NCI-H345 treated with DMSO at 0.1 percent for 48 hours (cell line): ENCODE measurements at regions not wholly inside any gene's neighbourhood (a gene's known extent, or its start where the extent isn't known, plus 50 kb on each side); places are given as distances from the start of the nearest gene placed in this dataset.
"Not testable (repeated sequence)": the region's sequence is repeated elsewhere in the genome, so short reads cannot be mapped to it uniquely, and the experiment has no call there.

Experiments used
- DNase-seq: peaks from one replicate; lab custom pipeline; 2025; ENCODE audit not compliant: unreplicated experiment; lab: John Stamatoyannopoulos, UW

DNA sequence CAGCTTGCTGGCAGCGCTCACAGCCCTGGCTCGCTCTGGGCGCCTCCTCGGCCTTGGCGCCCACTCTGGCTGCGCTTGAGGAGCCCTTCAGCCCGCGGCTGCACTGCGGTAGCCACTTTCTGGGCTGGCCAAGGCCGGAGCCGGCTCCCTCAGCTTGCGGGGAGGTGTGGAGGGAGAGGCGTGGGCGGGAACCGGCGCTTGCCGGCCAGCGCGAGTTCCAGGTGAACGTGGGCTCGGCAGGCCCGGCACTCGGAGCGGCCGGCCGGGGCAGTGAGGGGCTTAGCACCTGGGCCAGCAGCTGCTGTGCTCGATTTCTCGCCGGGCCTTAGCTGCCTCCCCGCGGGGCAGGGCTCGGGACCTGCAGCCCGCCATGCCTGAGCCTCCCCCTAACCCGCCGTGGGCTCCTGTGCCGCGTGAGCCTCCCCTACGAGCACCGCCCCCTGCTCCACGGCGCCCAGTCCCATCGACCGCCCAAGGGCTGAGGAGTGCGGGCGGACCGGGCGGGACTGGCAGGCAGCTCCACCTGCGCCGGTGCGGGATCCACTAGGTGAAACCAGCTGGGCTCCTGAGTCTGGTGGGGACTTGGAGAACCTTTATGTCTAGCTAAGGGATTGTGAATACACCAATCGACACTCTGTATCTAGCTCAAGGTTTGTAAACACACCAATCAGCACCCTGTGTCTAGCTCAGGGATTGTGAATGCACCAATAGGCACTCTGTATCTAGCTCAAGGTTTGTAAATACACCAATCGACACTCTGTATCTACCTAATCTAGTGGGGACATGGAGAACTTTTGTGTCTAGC is 1090.1 kb upstream of the TMPRSS15 start:
- not testable (repeated sequence) for DNase-seq

- no peak for DNase-seq
These were observed 1097.5 kb upstream of the TMPRSS15 start for GRCh38 chr21:19501115-19501514.

GRCh38 chr21:19507682-19508260 is 1104.2 kb upstream of the TMPRSS15 start:
- DNase-seq: no peak

- no peak for DNase-seq
These were observed 1104.9 kb upstream of the TMPRSS15 start for GRCh38 chr21:19508442-19508841.

DNA sequence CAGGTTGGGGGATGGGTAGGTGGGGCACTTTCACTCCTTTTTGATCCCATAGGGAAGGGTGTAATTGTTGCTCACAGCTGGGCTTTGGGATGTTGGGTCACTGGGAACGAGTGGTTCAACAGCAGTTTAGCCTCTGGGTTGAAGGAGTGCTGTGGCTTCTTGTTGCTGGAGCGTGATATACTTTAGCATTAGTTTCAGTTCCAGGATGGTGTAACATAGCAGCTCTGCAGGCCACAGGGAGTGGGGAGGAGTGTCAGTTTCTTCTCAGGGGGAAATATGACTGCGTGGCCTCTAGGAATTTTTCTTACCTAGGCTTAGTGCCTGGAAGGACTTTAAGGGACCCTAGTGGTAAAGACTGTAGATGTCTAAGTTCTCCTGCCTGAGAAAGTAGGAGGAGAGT is 1105.3 kb upstream of the TMPRSS15 start:
- DNase-seq: no peak

DNA sequence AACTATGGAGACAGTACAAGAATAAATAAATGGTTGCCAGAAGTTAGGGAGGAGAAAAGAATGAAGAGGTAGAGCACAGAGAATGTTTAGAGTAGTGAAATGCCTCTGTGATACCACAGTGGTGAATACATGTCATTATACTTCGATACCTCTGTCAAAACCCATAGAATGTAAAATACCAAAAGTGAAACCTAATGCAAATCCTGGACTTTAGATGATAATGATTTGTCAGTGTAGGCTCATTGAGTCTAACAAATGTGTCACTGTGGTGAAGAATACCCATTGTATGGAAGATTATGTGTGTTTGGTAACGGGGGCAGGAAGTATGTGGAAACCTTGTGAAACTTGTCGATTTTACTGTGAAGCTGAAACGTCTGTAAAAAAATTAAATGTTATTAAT is 1106.5 kb upstream of the TMPRSS15 start:
- no peak for DNase-seq

DNA sequence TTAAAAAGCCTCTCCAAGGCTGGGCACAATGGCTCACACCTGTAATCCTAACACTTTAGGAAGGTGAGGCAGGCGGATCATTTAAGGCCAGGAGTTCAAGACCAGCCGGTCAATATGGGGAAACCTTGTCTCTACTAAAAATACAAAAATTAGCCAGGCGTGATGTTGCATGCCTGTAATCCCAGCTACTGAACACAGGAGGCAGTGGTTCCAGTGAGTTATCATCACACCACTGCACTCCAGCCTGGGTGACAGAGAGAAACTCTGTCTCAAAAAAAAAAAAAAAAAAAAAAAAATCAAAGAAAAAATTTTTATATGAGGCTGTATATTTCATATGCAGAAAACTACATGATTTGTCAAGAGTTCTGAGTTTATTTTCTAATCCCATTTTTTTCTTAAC is 1107.1 kb upstream of the TMPRSS15 start:
- DNase-seq: no peak

- DNase-seq: no peak
These were observed 1118.8 kb upstream of the TMPRSS15 start for GRCh38 chr21:19522381-19522780.

- DNase-seq: no peak
These were observed 1119.5 kb upstream of the TMPRSS15 start for GRCh38 chr21:19523061-19523460.

DNA sequence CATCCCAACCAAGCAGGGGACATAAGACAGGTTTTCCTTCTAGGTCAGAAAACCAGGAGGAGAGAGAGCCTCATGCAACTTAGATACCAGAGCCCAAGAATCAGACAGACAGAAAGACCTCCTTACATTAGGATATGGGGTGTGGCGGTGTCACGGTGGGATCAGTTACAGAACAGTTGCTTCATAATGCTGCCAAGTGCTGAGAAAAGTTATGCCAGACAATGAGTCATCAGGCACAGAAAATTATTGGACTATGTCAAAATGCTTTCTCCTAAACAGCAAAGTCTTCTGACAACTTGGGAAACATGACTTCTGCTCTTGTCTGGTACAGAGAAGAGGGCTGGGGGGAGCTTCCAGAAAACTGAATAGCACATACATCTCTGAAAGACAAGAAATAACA is 1120.2 kb upstream of the TMPRSS15 start:
- DNase-seq: no peak

GRCh38 chr21:19529031-19529430 is 1125.4 kb upstream of the TMPRSS15 start:
- DNase-seq: no peak

- DNase-seq: no peak
These were observed 1131.8 kb upstream of the TMPRSS15 start for GRCh38 chr21:19535356-19535755.

- no peak for DNase-seq
These were observed 1133.5 kb upstream of the TMPRSS15 start for GRCh38 chr21:19537116-19537515.

- DNase-seq: no peak
These were observed 1136.7 kb upstream of the TMPRSS15 start for GRCh38 chr21:19540287-19540686.

GRCh38 chr21:19541602-19542001 is 1138.0 kb upstream of the TMPRSS15 start:
- no peak for DNase-seq

GRCh38 chr21:19544493-19544892 is 1140.9 kb upstream of the TMPRSS15 start:
- DNase-seq: not testable (repeated sequence)

DNA sequence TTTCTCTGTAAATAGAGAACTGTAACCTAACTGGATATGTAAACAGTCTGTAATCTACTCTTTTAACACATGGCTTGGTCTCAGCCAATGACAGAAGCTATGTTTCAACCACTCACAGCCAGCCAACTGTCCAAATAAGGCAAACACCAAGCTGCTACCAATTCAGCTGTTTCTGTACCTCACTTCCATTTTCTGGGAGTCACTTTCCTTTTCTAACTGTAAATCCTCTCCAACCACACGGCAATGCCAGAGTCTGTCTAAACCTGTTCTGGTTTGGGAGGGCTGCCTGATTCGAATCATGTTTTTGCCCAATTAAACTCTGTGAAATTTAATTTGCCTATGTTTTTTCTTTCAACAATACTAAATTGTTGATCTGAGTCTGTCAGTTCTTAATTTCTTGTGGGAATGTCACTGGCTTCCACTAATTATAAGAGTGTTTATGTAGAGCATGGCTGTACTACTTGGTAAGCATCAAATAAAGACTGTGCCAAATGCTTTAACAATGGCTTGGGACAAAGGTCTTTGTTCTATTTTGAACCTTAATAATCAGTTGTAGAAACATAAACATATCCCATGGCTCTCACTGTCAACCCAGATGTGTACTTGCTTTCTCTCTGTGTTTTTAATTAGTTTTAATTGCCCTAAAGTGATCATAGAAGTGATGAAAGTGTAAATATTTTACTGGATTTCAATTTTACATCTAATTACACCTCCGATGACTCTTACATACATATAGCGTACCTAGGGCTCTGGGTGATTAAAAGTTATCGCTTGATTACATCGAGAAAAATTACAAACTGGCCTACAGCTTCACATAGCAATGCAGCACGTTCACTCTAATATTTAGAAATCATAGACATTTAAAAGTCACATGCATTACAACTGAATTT is 1144.6 kb upstream of the TMPRSS15 start:
- DNase-seq: no peak

DNA sequence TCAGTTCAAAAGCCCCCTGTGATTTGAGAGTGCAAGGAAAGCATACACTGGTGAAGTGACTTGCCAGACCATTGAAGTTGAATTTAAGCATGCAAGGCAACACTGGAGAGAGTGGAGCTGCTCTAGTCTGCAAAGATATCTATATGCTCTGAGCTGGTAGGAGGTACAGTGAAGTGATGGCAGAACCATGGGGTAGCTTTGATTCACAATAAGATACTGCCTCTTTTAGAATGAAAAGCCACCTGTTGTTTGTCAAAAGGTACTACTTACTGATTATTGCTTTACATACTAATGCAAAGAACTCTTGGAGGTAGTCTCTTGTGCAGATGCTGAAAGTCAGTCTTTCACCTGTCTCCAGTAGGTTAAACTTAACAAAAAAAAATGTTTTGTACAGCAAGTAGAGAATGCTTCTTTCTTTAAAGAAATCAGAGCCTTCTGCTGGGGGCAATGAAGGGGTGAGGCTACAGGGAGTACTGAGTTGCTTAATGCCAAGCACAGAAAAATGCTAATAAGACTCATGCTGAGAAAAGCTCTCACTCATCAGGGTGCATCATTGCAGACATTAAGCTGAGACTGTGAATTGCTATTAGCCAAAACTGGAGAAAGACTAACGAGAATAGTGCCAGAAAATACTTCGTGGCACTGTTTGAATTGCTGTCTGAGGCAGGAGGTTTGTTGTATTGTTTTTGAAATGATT is 1150.5 kb upstream of the TMPRSS15 start:
- peak; percentile 100 for DNase-seq

DNA sequence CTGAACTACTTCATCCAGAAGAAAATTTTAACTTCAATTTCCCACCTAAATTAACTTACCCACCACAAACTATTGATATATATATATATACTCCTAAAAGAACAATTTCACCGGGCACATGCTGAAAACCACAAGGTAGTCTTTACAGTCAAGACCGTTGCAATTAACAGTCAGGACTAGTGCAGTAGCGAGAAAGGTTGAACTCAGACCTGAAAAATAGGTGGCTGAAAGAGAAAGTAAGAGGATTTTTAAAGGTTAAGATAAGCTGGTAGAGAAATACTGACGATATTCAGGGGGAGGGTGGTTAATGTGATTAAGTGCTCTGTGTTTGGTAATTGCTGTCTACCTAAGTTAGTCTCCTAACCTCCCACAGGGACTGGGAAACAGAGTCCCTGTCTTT is 1153.5 kb upstream of the TMPRSS15 start:
- no peak for DNase-seq

DNA sequence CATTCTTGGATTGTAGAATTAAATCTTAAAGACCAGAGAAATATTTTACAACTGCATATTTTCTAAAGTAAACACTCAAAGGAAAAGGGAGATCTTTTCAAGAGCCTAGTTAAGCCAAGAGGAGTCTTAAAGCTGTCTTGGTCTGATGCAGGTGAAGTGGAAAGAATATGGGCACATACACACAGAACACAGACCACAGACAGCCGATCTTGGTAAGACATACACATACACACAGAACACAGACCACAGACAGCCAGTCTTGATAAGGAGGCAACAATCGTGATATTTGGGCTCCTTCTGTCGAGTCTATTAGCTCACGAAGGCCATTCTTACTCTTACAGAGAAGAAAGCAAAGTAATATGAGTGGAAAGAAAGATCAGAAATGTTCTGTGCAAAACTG is 1153.9 kb upstream of the TMPRSS15 start:
- no peak for DNase-seq

- DNase-seq: no peak
These were observed 1162.0 kb upstream of the TMPRSS15 start for GRCh38 chr21:19565587-19565986.
